KMS-11 (cell line): ENCODE measurements at regions not wholly inside any gene's neighbourhood (a gene's known extent, or its start where the extent isn't known, plus 50 kb on each side); places are given as distances from the start of the nearest gene placed in this dataset.

ENCODE experiments used
- H2AFZ ChIP-seq: fragments of 200-600 bp; sonication (generic); 2 replicates; pipeline ENCODE4 v1.6.1; 2016; ENCODE audit warnings: antibody characterized with exemption, mixed run types, low read depth
- H3K27ac ChIP-seq: fragments of 200-600 bp; sonication (generic); 2 replicates; pipeline ENCODE4 v1.6.1; 2016; ENCODE audit warnings: mild to moderate bottlenecking, mixed run types
- H3K27me3 ChIP-seq: fragments of 200-600 bp; sonication (generic); 2 replicates; pipeline ENCODE4 v1.6.1; 2017; ENCODE audit warnings: mild to moderate bottlenecking, low read depth, mixed run types, moderate library complexity; ENCODE audit not compliant: insufficient read depth
- H3K36me3 ChIP-seq: fragments of 200-600 bp; sonication (generic); 2 replicates; pipeline ENCODE4 v1.6.1; 2017; ENCODE audit warnings: mild to moderate bottlenecking, mixed run types; ENCODE audit not compliant: insufficient read depth
- H3K4me1 ChIP-seq: fragments of 200-600 bp; sonication (generic); 2 replicates; pipeline ENCODE4 v1.6.1; 2016; ENCODE audit warnings: mild to moderate bottlenecking, low read depth, mixed run types; ENCODE audit not compliant: poor library complexity, severe bottlenecking
- H3K4me2 ChIP-seq: fragments of 200-600 bp; sonication (generic); 2 replicates; pipeline ENCODE4 v1.7.0; 2016; ENCODE audit warnings: mild to moderate bottlenecking, mixed run types
- H3K4me3 ChIP-seq: fragments of 200-600 bp; sonication (generic); IDR thresholded peaks from 2 replicates; pipeline ENCODE4 v1.6.1; 2017; ENCODE audit warnings: low read depth, low read length, mixed read lengths; ENCODE audit not compliant: insufficient read depth
- H3K79me2 ChIP-seq: fragments of 200-600 bp; sonication (generic); 2 replicates; pipeline ENCODE4 v1.6.1; 2016; ENCODE audit warnings: low read depth, mixed run types; ENCODE audit not compliant: insufficient read depth
- H3K9ac ChIP-seq: fragments of 200-600 bp; sonication (generic); 2 replicates; pipeline ENCODE4 v1.6.1; 2016; ENCODE audit warnings: mild to moderate bottlenecking, mixed run types
- H4K20me1 ChIP-seq: fragments of 200-600 bp; sonication (generic); 2 replicates; pipeline ENCODE4 v1.6.1; 2016; ENCODE audit warnings: mild to moderate bottlenecking, mixed run types; ENCODE audit not compliant: insufficient read depth
- CTCF ChIP-seq: fragments of 200-600 bp; sonication (generic); conservative IDR thresholded peaks from 2 replicates; pipeline ENCODE4 v1.6.1; 2017; ENCODE audit warnings: low read depth, mild to moderate bottlenecking, antibody characterized with exemption, low read length, moderate library complexity, mixed read lengths

- no peak for TF ChIP-seq CTCF
- H3K9ac ChIP-seq = no peak overlapping the region
These were observed 1008.8 kb downstream of the ADGRL3 start for GRCh38 chr4:62208921-62209320.

GRCh38 chr4:62204136-62204535 is 1004.0 kb downstream of the ADGRL3 start:
- no peak for TF ChIP-seq CTCF
- Histone ChIP-seq H3K9ac (no peak overlapping the region), H3K79me2 (no peaks in the 10 kb centered on the region), H3K4me1 (no peaks in the 10 kb centered on the region), H3K27ac (no peak overlapping the region), H3K36me3 (no peaks in the 10 kb centered on the region), H3K27me3 (no peaks in the 10 kb centered on the region), H4K20me1 (no peaks in the 10 kb centered on the region), H2AFZ (no peak overlapping the region), H3K4me3 (no peak overlapping the region), H3K4me2 (no peak overlapping the region)

More at GRCh38 chr4:62208921-62209320, 1008.8 kb downstream of the ADGRL3 start:
- no peaks in the 10 kb centered on the region for H4K20me1 ChIP-seq
- H2AFZ ChIP-seq = no peak overlapping the region
- H3K27me3 ChIP-seq = no peaks in the 10 kb centered on the region
- no peak overlapping the region for H3K4me2 ChIP-seq
- H3K4me1 ChIP-seq = no peaks in the 10 kb centered on the region
- no peaks in the 10 kb centered on the region for H3K79me2 ChIP-seq
- H3K27ac ChIP-seq = no peak overlapping the region
- no peaks in the 10 kb centered on the region; the same call in 1 of the 2 replicates for H3K36me3 ChIP-seq
- no peak overlapping the region for H3K4me3 ChIP-seq

DNA sequence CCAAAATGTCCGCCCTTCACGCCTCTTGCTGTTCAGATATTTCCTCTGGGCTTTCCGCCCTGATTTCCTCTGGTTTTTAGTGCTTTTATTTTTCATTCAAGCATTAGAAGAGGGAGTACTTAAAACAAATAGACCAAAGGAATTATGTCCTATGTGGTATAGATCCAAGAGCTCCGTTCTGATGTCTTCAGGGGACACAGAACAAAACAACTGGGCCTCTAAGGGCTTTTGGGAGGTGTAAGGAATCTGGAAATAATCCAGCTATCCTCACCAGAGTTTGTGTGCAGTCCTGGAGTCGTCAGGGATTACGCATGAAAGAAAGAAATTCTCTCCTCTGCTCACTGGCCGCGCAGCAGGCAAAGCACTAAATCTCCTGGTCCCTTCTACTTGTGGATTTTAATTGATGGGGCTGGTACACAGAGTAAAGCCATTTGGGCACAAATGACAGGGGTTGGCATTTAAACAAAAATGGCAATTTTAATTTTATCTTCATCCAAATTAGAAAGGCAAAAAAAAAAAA is 999.2 kb downstream of the ADGRL3 start:
- Histone ChIP-seq H3K27me3 (no peaks in the 10 kb centered on the region), H3K4me2 (no peak overlapping the region), H2AFZ (no peak overlapping the region), H3K4me3 (no peak overlapping the region), H3K4me1 (no peaks in the 10 kb centered on the region), H4K20me1 (no peaks in the 10 kb centered on the region), H3K9ac (no peak overlapping the region), H3K36me3 (no peaks in the 10 kb centered on the region), H3K79me2 (no peaks in the 10 kb centered on the region), H3K27ac (no peak overlapping the region)
- TF ChIP-seq CTCF = no peak

- no peak overlapping the region for H3K4me3 ChIP-seq
- H3K4me1 ChIP-seq = no peaks in the 10 kb centered on the region
- H3K79me2 ChIP-seq = no peaks in the 10 kb centered on the region
- no peak overlapping the region for H3K27ac ChIP-seq
- no peak overlapping the region for H3K9ac ChIP-seq
- no peak overlapping the region for H2AFZ ChIP-seq
- no peaks in the 10 kb centered on the region for H3K36me3 ChIP-seq
- no peak for TF ChIP-seq CTCF
- no peak overlapping the region for H3K4me2 ChIP-seq
- no peaks in the 10 kb centered on the region for H3K27me3 ChIP-seq
- H4K20me1 ChIP-seq = no peaks in the 10 kb centered on the region
These were observed 996.2 kb downstream of the ADGRL3 start for GRCh38 chr4:62196338-62196737.
